Rectal smooth muscle tissue (tissue), 1 donor: ENCODE measurements at regions not wholly inside any gene's neighbourhood (a gene's known extent, or its start where the extent isn't known, plus 50 kb on each side); places are given as distances from the start of the nearest gene placed in this dataset.

Experiments
- H3K27ac ChIP-seq: one replicate; pipeline ENCODE4 v1.7.0; 2013; ENCODE audit warnings: low read depth, low read length, inconsistent platforms
- H3K27me3 ChIP-seq: one replicate; pipeline ENCODE4 v1.7.0; 2013; ENCODE audit warnings: low read length; ENCODE audit not compliant: control insufficient read depth, insufficient read depth
- H3K36me3 ChIP-seq: one replicate; pipeline ENCODE4 v1.7.0; 2013; ENCODE audit warnings: low read length; ENCODE audit not compliant: control insufficient read depth, insufficient read depth
- H3K4me1 ChIP-seq: one replicate; pipeline ENCODE4 v1.7.0; 2013; ENCODE audit warnings: low read length; ENCODE audit not compliant: control insufficient read depth, insufficient read depth
- H3K4me3 ChIP-seq: one replicate; pipeline ENCODE4 v1.7.0; 2013; ENCODE audit warnings: low read length
- H3K9ac ChIP-seq: one replicate; pipeline ENCODE4 v1.7.0; 2013; ENCODE audit warnings: low read length

- H3K4me1 ChIP-seq, result no peaks in the 10 kb centered on the region
- H3K27ac ChIP-seq, result no peak overlapping the region
- no peaks in the 10 kb centered on the region for H3K27me3 ChIP-seq
- H3K4me3 ChIP-seq, result no peak overlapping the region
- no peak overlapping the region for H3K9ac ChIP-seq
- H3K36me3 ChIP-seq, result no peaks in the 10 kb centered on the region
Measured at GRCh38 chr11:92882828-92883611, 86.4 kb upstream of the MTNR1B start.

- H3K4me3 ChIP-seq, result no peak overlapping the region
- no peaks in the 10 kb centered on the region for H3K27me3 ChIP-seq
- H3K36me3 ChIP-seq, result no peaks in the 10 kb centered on the region
- no peak overlapping the region for H3K27ac ChIP-seq
- H3K9ac ChIP-seq, result no peak overlapping the region
- no peaks in the 10 kb centered on the region for H3K4me1 ChIP-seq
Measured at GRCh38 chr11:92885600-92885999, 83.9 kb upstream of the MTNR1B start.

GRCh38 chr11:92886243-92886905 is 83.1 kb upstream of the MTNR1B start:
- no peaks in the 10 kb centered on the region for H3K4me1 ChIP-seq
- H3K27me3 ChIP-seq, result no peaks in the 10 kb centered on the region
- H3K9ac ChIP-seq, result no peak overlapping the region
- H3K36me3 ChIP-seq, result no peaks in the 10 kb centered on the region
- no peak overlapping the region for H3K27ac ChIP-seq
- no peak overlapping the region for H3K4me3 ChIP-seq

GRCh38 chr11:92888696-92889095 is 80.8 kb upstream of the MTNR1B start:
- H3K9ac ChIP-seq, result no peak overlapping the region
- H3K27ac ChIP-seq, result no peak overlapping the region
- no peaks in the 10 kb centered on the region for H3K4me1 ChIP-seq
- no peaks in the 10 kb centered on the region for H3K36me3 ChIP-seq
- no peak overlapping the region for H3K4me3 ChIP-seq
- no peaks in the 10 kb centered on the region for H3K27me3 ChIP-seq

GRCh38 chr11:92890846-92891245 is 78.6 kb upstream of the MTNR1B start:
- Histone ChIP-seq H3K27ac (no peak overlapping the region), H3K4me3 (no peak overlapping the region), H3K36me3 (no peaks in the 10 kb centered on the region), H3K27me3 (no peaks in the 10 kb centered on the region), H3K9ac (no peak overlapping the region), H3K4me1 (no peaks in the 10 kb centered on the region)

GRCh38 chr11:92892802-92893684 is 76.4 kb upstream of the MTNR1B start:
- Histone ChIP-seq H3K27me3 (no peaks in the 10 kb centered on the region), H3K4me1 (no peaks in the 10 kb centered on the region), H3K9ac (no peak overlapping the region), H3K4me3 (no peak overlapping the region), H3K36me3 (no peaks in the 10 kb centered on the region), H3K27ac (no peak overlapping the region)

GRCh38 chr11:92894197-92894596 is 75.3 kb upstream of the MTNR1B start:
- no peak overlapping the region for H3K27ac ChIP-seq
- H3K9ac ChIP-seq, result no peak overlapping the region
- H3K4me3 ChIP-seq, result no peak overlapping the region
- no peaks in the 10 kb centered on the region for H3K27me3 ChIP-seq
- H3K36me3 ChIP-seq, result no peaks in the 10 kb centered on the region
- no peaks in the 10 kb centered on the region for H3K4me1 ChIP-seq

- H3K4me1 ChIP-seq, result no peaks in the 10 kb centered on the region
- no peak overlapping the region for H3K9ac ChIP-seq
- H3K27ac ChIP-seq, result no peak overlapping the region
- H3K27me3 ChIP-seq, result no peaks in the 10 kb centered on the region
- H3K4me3 ChIP-seq, result no peak overlapping the region
- H3K36me3 ChIP-seq, result no peaks in the 10 kb centered on the region
Measured at GRCh38 chr11:92897487-92897886, 72.0 kb upstream of the MTNR1B start.

- Histone ChIP-seq H3K9ac (no peak overlapping the region), H3K36me3 (no peaks in the 10 kb centered on the region), H3K27ac (no peak overlapping the region), H3K27me3 (no peaks in the 10 kb centered on the region), H3K4me3 (no peak overlapping the region), H3K4me1 (no peaks in the 10 kb centered on the region)
Measured at GRCh38 chr11:92902417-92902816, 67.0 kb upstream of the MTNR1B start.

- Histone ChIP-seq H3K4me1 (no peaks in the 10 kb centered on the region), H3K27ac (no peak overlapping the region), H3K4me3 (no peak overlapping the region), H3K27me3 (no peaks in the 10 kb centered on the region), H3K9ac (no peak overlapping the region), H3K36me3 (no peaks in the 10 kb centered on the region)
Measured at GRCh38 chr11:92907671-92908070, 61.8 kb upstream of the MTNR1B start.

GRCh38 chr11:92909214-92909613 is 60.2 kb upstream of the MTNR1B start:
- no peak overlapping the region for H3K4me3 ChIP-seq
- no peaks in the 10 kb centered on the region for H3K27me3 ChIP-seq
- no peaks in the 10 kb centered on the region for H3K4me1 ChIP-seq
- no peak overlapping the region for H3K9ac ChIP-seq
- H3K27ac ChIP-seq, result no peak overlapping the region
- H3K36me3 ChIP-seq, result no peaks in the 10 kb centered on the region

- Histone ChIP-seq H3K27me3 (no peaks in the 10 kb centered on the region), H3K4me3 (no peak overlapping the region), H3K36me3 (no peaks in the 10 kb centered on the region), H3K4me1 (no peaks in the 10 kb centered on the region), H3K27ac (no peak overlapping the region), H3K9ac (no peak overlapping the region)
Measured at GRCh38 chr11:92911478-92911877, 58.0 kb upstream of the MTNR1B start.
